A549 (cell line): ENCODE measurements at regions not wholly inside any gene's neighbourhood (a gene's known extent, or its start where the extent isn't known, plus 50 kb on each side); places are given as distances from the start of the nearest gene placed in this dataset.
A peak's percentile ranks its signal among the peaks of the same experiment; 100 is the strongest.

Experiments
- ATAC-seq, 2 experiments: fragments of 200-7000 bp in 1 of 2; fragments of >200 bp in 1 of 2; cut with Nextera tagmentation in 1 of 2; cut with Tn5 transposase in 1 of 2; 3 replicates each; pipeline versions ENCODE4 v1.8.0 to v1.9.1; 2018 to 2020; ENCODE audit warnings: mild to moderate bottlenecking in 1 of 2, moderate library complexity in 1 of 2
- CTCF ChIA-PET: fragments of 300-600 bp; sonication (Branson Sonifier 250); formaldehyde crosslinking; extraction: SDS; loops from one replicate; lab custom pipeline; 2021; ENCODE audit warnings: antibody characterized with exemption, inconsistent platforms; lab: Yijun Ruan, JAX
- POLR2A ChIA-PET: fragments of 350-600 bp; formaldehyde crosslinking; extraction: SDS; loops from one replicate; lab custom pipeline; 2021; ENCODE audit warnings: antibody characterized with exemption, inconsistent platforms; lab: Yijun Ruan, JAX
- DNase-seq, 2 experiments: peaks; one replicate each; pipeline versions ENCODE4 v3.0.0 to v3.0.0-alpha.2; 2011 to 2016; ENCODE audit warnings: low read depth in 1 of 2, low spot score in 1 of 2
- FAIRE-seq: peaks from 2 replicates; lab custom pipeline; 2011; peaks lifted over from hg19 to GRCh38; lab: Jason Lieb, UNC
- H3K27ac ChIP-seq, 2 experiments: fragments of >200 bp; sonication (Bioruptor Twin); formaldehyde crosslinking; 3 replicates each; pipeline ENCODE4 v1.5.1; 2016 to 2017
- H3K4me1 ChIP-seq: fragments of >200 bp; sonication (Bioruptor Twin); formaldehyde crosslinking; 3 replicates; pipeline ENCODE4 v1.6.1; 2016
- H3K4me2 ChIP-seq: fragments of >200 bp; sonication (Bioruptor Twin); formaldehyde crosslinking; 3 replicates; pipeline ENCODE4 v1.6.1; 2016
- H3K4me3 ChIP-seq: fragments of >200 bp; sonication (Bioruptor Twin); formaldehyde crosslinking; 3 replicates; pipeline ENCODE4 v1.5.1; 2016
- H3K9me3 ChIP-seq: fragments of >200 bp; sonication (Bioruptor Twin); formaldehyde crosslinking; 3 replicates; pipeline ENCODE4 v1.6.1; 2016
- BHLHE40 ChIP-seq: IDR thresholded peaks from 2 replicates; pipeline ENCODE4 v1.6.1; 2012; ENCODE audit warnings: low read depth, low read length, inconsistent platforms
- CHD2 ChIP-seq: fragments of 150-350 bp; IDR thresholded peaks from 2 replicates; pipeline ENCODE4 v1.6.1; 2014; ENCODE audit warnings: low read length; ENCODE audit not compliant: partially characterized antibody
- EHF ChIP-seq: fragments of 250-450 bp; sonication (Bioruptor Pico); IDR thresholded peaks from 2 replicates; pipeline ENCODE4 v1.5.0; 2020; ENCODE audit warnings: mild to moderate bottlenecking
- EP300 ChIP-seq, 2 experiments: fragments of >200 bp; sonication (Bioruptor Twin); formaldehyde crosslinking; IDR thresholded peaks; 2 replicates in 1 of 2; 3 replicates in 1 of 2; pipeline ENCODE4 v1.6.1; 2016 to 2017
- FOXS1 ChIP-seq: fragments of 250-450 bp; sonication (Bioruptor Pico); IDR thresholded peaks from 2 replicates; pipeline ENCODE4 v1.5.0; 2020; ENCODE audit warnings: mild to moderate bottlenecking, moderate library complexity
- GATA3 ChIP-seq: IDR thresholded peaks from 2 replicates; pipeline ENCODE4 v1.6.1; 2012; ENCODE audit warnings: borderline replicate concordance
- HDAC2 ChIP-seq: fragments of 200-600 bp; sonication (generic); IDR thresholded peaks from 2 replicates; pipeline ENCODE4 v1.6.1; 2016
- HOXA7 ChIP-seq: fragments of 250-450 bp; sonication (Bioruptor Pico); IDR thresholded peaks from 2 replicates; pipeline ENCODE4 v1.5.0; 2020; ENCODE audit warnings: mild to moderate bottlenecking, moderate library complexity
- JUN ChIP-seq, 2 experiments: fragments of >200 bp; sonication (Bioruptor Twin); formaldehyde crosslinking; IDR thresholded peaks; 2 replicates in 1 of 2; 3 replicates in 1 of 2; pipeline ENCODE4 v1.6.1; 2016 to 2017
- JUNB ChIP-seq: fragments of >200 bp; sonication (Bioruptor Twin); formaldehyde crosslinking; IDR thresholded peaks from 2 replicates; pipeline ENCODE4 v1.6.1; 2016
- KDM1A ChIP-seq: fragments of 200-600 bp; sonication (generic); IDR thresholded peaks from 2 replicates; pipeline ENCODE4 v1.6.1; 2016; ENCODE audit warnings: low read depth, mild to moderate bottlenecking
- KDM5A ChIP-seq: fragments of 200-600 bp; sonication (generic); IDR thresholded peaks from 2 replicates; pipeline ENCODE4 v1.6.1; 2016; ENCODE audit warnings: antibody characterized with exemption, mild to moderate bottlenecking
- MAZ ChIP-seq: fragments of 150-350 bp; IDR thresholded peaks from 2 replicates; pipeline ENCODE4 v1.6.1; 2014; ENCODE audit warnings: antibody characterized with exemption, low read depth, low read length, borderline replicate concordance
- MYC ChIP-seq: IDR thresholded peaks from 2 replicates; pipeline ENCODE4 v1.6.1; 2012; ENCODE audit warnings: mild to moderate bottlenecking, inconsistent platforms, low read length, improper control_type of control experiment, borderline replicate concordance
- NFE2L2 ChIP-seq: fragments of 150-350 bp; conservative IDR thresholded peaks from 2 replicates; pipeline ENCODE4 v1.6.1; 2014; ENCODE audit warnings: low read length
- NPAS2 ChIP-seq: fragments of 250-450 bp; sonication (Bioruptor Pico); IDR thresholded peaks from 2 replicates; pipeline ENCODE4 v1.8.0; 2022; ENCODE audit warnings: mild to moderate bottlenecking, moderate library complexity, borderline replicate concordance
- NR3C1 ChIP-seq: fragments of >200 bp; sonication (Bioruptor Twin); formaldehyde crosslinking; IDR thresholded peaks from 3 replicates; pipeline ENCODE4 v1.6.1; 2017
- PHF8 ChIP-seq: fragments of 200-600 bp; sonication (generic); IDR thresholded peaks from 2 replicates; pipeline ENCODE4 v1.6.1; 2016; ENCODE audit warnings: low read depth, mild to moderate bottlenecking, antibody characterized with exemption, moderate library complexity, borderline replicate concordance
- POLR2AphosphoS2 ChIP-seq: conservative IDR thresholded peaks from 2 replicates; pipeline ENCODE4 v1.6.1; 2012; ENCODE audit warnings: low read length, improper control_type of control experiment, inconsistent platforms
- RARB ChIP-seq: fragments of 250-450 bp; sonication (Bioruptor Pico); IDR thresholded peaks from 2 replicates; pipeline ENCODE4 v1.8.0; 2021; ENCODE audit warnings: mild to moderate bottlenecking, moderate library complexity
- RFX5 ChIP-seq: fragments of 450-650 bp; IDR thresholded peaks from 2 replicates; pipeline ENCODE4 v1.7.1; 2014; ENCODE audit warnings: antibody characterized with exemption, mild to moderate bottlenecking, moderate library complexity
- SREBF2 ChIP-seq: fragments of 450-650 bp; IDR thresholded peaks from 2 replicates; pipeline ENCODE4 v1.6.1; 2014; ENCODE audit warnings: mild to moderate bottlenecking, moderate library complexity
- TP53 ChIP-seq: fragments of 250-450 bp; sonication (Bioruptor Pico); IDR thresholded peaks from 2 replicates; pipeline ENCODE4 v1.5.0; 2021; ENCODE audit warnings: mild to moderate bottlenecking, moderate library complexity
- ZFP36 ChIP-seq: fragments of 450-650 bp; IDR thresholded peaks from 2 replicates; pipeline ENCODE4 v1.6.1; 2014; ENCODE audit warnings: borderline replicate concordance; ENCODE audit not compliant: partially characterized antibody
- ZSCAN20 ChIP-seq: fragments of 250-450 bp; sonication (Bioruptor Pico); IDR thresholded peaks from 2 replicates; pipeline ENCODE4 v1.8.0; 2022; ENCODE audit warnings: mild to moderate bottlenecking, moderate library complexity
- WGBS: methylation state at CpG from one replicate; pipeline ENCODE4 v1.1.6; 2017; ENCODE audit errors: missing lambda C conversion rate; 5-methylcytosine and 5-hydroxymethylcytosine counted together
- TF ChIP-seq, protein P1 (sequence below): fragments of 150-350 bp; IDR thresholded peaks from 2 replicates; pipeline ENCODE4 v1.6.1; 2014; ENCODE audit warnings: low read depth, mild to moderate bottlenecking, low read length
- TF ChIP-seq, protein P2 (sequence below): fragments of 200-600 bp; sonication (generic); IDR thresholded peaks from 2 replicates; pipeline ENCODE4 v1.6.1; 2016; ENCODE audit warnings: antibody characterized with exemption, mild to moderate bottlenecking, moderate library complexity
- TF ChIP-seq, protein P3 (sequence below): fragments of >200 bp; sonication (Bioruptor Twin); formaldehyde crosslinking; IDR thresholded peaks from 3 replicates; pipeline ENCODE4 v1.6.1; 2016

DNA sequence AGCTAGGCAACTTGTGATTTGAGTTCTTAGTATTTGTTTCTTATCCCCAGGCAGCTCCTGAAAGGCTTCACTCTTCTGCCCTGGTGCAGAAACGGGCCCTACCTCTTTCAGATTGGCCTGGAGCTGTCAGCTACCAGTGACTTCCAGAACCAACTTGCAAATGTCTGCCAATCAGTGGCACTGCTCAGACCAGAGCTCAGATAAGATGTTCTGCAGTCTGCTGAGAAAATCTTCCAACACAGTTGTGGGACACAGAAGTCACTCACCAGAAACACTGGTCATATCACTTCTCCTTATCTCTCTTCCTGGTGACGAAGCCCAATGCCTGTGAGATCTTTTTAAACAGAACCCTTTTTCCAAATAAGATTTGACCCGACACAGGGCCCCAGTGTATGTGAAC lies 81.9 kb upstream of the DUSP5 start:
- no peak for FAIRE-seq
- CTCF ChIA-PET: interaction anchor here (1.0 to 1.8 kb wide), 5 partner anchors 10 to 88 kb away, joined by 3 to 5 read pairs (median 3); no protein-coding TSS in a partner anchor
- WGBS: 81% methylated on average over 3 of the region's 3 CpGs
- peaks cover 91% of the 10 kb centered on the region for H3K4me1 ChIP-seq
- no peaks in the 10 kb centered on the region for H3K9me3 ChIP-seq
- TF ChIP-seq MAZ (no peak), HDAC2 (no peak), SREBF2 (no peak), PHF8 (no peak), ZSCAN20 (CRISPR knock-in tag) (no peak), GATA3 (no peak), JUN (IDR thresholded peaks at IDR 0.05) (no peak), NFE2L2 (no peak), EHF (no peak), KDM5A (no peak), CHD2 (no peak), MYC (no peak), HOXA7 (CRISPR knock-in tag) (no peak), ZFP36 (no peak)
- TF ChIP-seq, protein P1, sequence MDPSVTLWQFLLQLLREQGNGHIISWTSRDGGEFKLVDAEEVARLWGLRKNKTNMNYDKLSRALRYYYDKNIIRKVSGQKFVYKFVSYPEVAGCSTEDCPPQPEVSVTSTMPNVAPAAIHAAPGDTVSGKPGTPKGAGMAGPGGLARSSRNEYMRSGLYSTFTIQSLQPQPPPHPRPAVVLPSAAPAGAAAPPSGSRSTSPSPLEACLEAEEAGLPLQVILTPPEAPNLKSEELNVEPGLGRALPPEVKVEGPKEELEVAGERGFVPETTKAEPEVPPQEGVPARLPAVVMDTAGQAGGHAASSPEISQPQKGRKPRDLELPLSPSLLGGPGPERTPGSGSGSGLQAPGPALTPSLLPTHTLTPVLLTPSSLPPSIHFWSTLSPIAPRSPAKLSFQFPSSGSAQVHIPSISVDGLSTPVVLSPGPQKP: no peak
- TF ChIP-seq, all 56 proteins: peak for 0
- Histone ChIP-seq H3K4me3 (no peak overlapping the region), H3K27ac (peak overlapping the region; percentile 99), H3K4me2 (peak overlapping the region; percentile 57; the same call in 1 of the 3 replicates)
- DNase-seq: no peak
- POLR2A ChIA-PET: interaction anchor here (2.6 kb wide), 1 partner anchor 10 kb away, joined by 9 read pairs; no protein-coding TSS in a partner anchor
- ATAC-seq: no peak

DNA sequence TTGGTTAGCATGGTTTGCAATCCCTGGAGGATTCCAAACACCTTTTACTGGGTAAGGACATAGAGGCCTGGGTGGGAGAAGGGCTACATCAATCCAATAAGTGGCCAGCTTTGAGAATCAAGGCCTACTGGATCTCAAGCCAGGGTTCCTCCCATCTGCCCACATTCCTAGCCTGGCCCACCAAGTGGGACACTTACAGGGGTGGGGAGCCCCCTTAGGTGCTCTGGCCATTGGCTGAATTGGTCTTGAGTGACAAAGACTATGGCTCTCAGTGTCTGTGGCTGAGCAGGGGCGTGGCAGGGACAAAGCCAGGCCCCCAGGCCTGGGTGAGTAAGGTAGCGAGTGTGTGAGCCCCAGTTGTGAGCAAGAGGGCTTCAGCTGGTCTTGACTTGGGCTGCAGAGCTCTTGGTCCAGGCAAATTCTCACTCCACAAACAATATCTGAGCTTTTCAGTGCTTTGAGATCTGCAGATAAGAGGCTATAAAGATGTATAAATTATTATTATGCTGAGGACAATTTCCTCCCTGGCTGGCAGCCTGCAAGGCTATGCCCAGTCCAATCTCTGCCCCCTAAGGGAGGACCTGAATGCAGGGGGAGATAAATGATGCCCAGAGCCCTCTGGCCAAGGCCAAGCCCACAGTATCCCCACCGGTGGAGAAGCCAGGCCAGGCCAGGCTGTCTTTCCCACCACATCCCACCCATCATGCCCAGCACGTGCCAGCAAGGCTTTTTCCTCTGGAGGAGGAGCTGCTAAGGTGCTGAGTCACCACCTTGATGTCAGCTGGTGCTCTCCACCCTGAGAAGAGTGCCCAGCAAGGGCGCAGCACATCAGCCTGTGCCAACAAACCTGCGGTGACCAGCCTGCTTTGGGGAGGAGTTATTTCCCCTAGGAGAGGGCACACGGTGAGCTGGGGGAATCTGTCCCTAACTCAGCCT lies 80.7 kb upstream of the DUSP5 start:
- FAIRE-seq (no peak), ATAC-seq (peak; percentile 48 to 54), DNase-seq (peak; percentile 61 to 89)
- TF ChIP-seq POLR2AphosphoS2 (no peak), RFX5 (no peak), TP53 (peak; percentile 91), BHLHE40 (peak; percentile 86), HOXA7 (CRISPR knock-in tag) (peak; percentile 93), JUN (IDR thresholded peaks at IDR 0.05) (peak in 1 of 2 experiments; percentile 47; a peak in 1 of 5 replicates), MYC (no peak), NPAS2 (no peak), NR3C1 (no peak), GATA3 (peak; percentile 11; the same call in 1 of the 2 replicates), JUNB (peak; percentile 25; the same call in 1 of the 2 replicates), KDM1A (no peak), RARB (CRISPR knock-in tag) (peak; percentile 75; the same call in 1 of the 2 replicates), MAZ (no peak), FOXS1 (CRISPR knock-in tag) (peak; percentile 93), EP300 (IDR thresholded peaks at IDR 0.05) (no peak; a peak in 1 of 5 replicates), KDM5A (no peak)
- TF ChIP-seq, protein P2, sequence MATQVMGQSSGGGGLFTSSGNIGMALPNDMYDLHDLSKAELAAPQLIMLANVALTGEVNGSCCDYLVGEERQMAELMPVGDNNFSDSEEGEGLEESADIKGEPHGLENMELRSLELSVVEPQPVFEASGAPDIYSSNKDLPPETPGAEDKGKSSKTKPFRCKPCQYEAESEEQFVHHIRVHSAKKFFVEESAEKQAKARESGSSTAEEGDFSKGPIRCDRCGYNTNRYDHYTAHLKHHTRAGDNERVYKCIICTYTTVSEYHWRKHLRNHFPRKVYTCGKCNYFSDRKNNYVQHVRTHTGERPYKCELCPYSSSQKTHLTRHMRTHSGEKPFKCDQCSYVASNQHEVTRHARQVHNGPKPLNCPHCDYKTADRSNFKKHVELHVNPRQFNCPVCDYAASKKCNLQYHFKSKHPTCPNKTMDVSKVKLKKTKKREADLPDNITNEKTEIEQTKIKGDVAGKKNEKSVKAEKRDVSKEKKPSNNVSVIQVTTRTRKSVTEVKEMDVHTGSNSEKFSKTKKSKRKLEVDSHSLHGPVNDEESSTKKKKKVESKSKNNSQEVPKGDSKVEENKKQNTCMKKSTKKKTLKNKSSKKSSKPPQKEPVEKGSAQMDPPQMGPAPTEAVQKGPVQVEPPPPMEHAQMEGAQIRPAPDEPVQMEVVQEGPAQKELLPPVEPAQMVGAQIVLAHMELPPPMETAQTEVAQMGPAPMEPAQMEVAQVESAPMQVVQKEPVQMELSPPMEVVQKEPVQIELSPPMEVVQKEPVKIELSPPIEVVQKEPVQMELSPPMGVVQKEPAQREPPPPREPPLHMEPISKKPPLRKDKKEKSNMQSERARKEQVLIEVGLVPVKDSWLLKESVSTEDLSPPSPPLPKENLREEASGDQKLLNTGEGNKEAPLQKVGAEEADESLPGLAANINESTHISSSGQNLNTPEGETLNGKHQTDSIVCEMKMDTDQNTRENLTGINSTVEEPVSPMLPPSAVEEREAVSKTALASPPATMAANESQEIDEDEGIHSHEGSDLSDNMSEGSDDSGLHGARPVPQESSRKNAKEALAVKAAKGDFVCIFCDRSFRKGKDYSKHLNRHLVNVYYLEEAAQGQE: no peak
- TF ChIP-seq, protein P1: no peak
- TF ChIP-seq, protein P3, sequence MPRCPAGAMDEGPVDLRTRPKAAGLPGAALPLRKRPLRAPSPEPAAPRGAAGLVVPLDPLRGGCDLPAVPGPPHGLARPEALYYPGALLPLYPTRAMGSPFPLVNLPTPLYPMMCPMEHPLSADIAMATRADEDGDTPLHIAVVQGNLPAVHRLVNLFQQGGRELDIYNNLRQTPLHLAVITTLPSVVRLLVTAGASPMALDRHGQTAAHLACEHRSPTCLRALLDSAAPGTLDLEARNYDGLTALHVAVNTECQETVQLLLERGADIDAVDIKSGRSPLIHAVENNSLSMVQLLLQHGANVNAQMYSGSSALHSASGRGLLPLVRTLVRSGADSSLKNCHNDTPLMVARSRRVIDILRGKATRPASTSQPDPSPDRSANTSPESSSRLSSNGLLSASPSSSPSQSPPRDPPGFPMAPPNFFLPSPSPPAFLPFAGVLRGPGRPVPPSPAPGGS: no peak

More for the DNA sequence above, 80.7 kb upstream of the DUSP5 start:
- ChIA-PET CTCF (interaction anchor here (0.7 to 1.8 kb wide), 6 partner anchors 9 to 106 kb away, joined by 3 to 7 read pairs (median 6); no protein-coding TSS in a partner anchor), POLR2A (interaction anchor here (0.6 to 2.6 kb wide), 5 partner anchors 9 to 83 kb away, joined by 3 to 9 read pairs (median 3); partner anchors contain the start of gene DUSP5)
- Histone ChIP-seq H3K27ac (peak overlapping the region; percentile 99), H3K4me3 (no peak overlapping the region), H3K9me3 (no peaks in the 10 kb centered on the region), H3K4me1 (peaks cover 90% of the 10 kb centered on the region), H3K4me2 (peak overlapping the region; percentile 50)
- WGBS: 37% methylated on average over 7 of the region's 7 CpGs
